MCF 10A (cell line): ENCODE measurements at regions not wholly inside any gene's neighbourhood (a gene's known extent, or its start where the extent isn't known, plus 50 kb on each side); places are given as distances from the start of the nearest gene placed in this dataset.

ENCODE experiments used
- BruUV-seq: library from RNA; stranded (reverse); fragments of 400-500 nt; replicated peaks from 2 replicates; lab custom pipeline; 2021; lab: Mats Ljungman, UMichigan
- CTCF ChIA-PET: fragments of 300-600 bp; sonication (Branson Sonifier 250); formaldehyde crosslinking; extraction: SDS; loops from one replicate; lab custom pipeline; 2021; ENCODE audit warnings: antibody characterized with exemption, inconsistent platforms; lab: Yijun Ruan, JAX
- POLR2A ChIA-PET: fragments of 300-600, 350-650 bp; sonication (Branson Sonifier 250); formaldehyde crosslinking; extraction: SDS; loops from one replicate; lab custom pipeline; 2020; ENCODE audit warnings: antibody characterized with exemption, inconsistent platforms; lab: Yijun Ruan, JAX
- DNase-seq: peaks from one replicate; pipeline ENCODE4 v3.0.0-alpha.2; 2018; ENCODE audit not compliant: unreplicated experiment
- H3K27ac Mint-ChIP-seq: one replicate; pipeline ENCODE4 v1.8.0; 2022; ENCODE audit warnings: mild to moderate bottlenecking, low read depth, mixed read lengths; ENCODE audit not compliant: unreplicated experiment
- H3K27me3 Mint-ChIP-seq: one replicate; pipeline ENCODE4 v1.8.0; 2022; ENCODE audit warnings: mixed read lengths; ENCODE audit not compliant: insufficient read depth, unreplicated experiment
- H3K36me3 Mint-ChIP-seq: one replicate; pipeline ENCODE4 v1.8.0; 2022; ENCODE audit warnings: mild to moderate bottlenecking, moderate library complexity, mixed read lengths; ENCODE audit not compliant: insufficient read depth, unreplicated experiment
- H3K4me1 Mint-ChIP-seq: one replicate; pipeline ENCODE4 v1.8.0; 2022; ENCODE audit warnings: mixed read lengths; ENCODE audit not compliant: insufficient read depth, unreplicated experiment
- H3K4me3 Mint-ChIP-seq: one replicate; pipeline ENCODE4 v1.8.0; 2022; ENCODE audit warnings: mild to moderate bottlenecking, moderate library complexity, mixed read lengths; ENCODE audit not compliant: unreplicated experiment
- H3K9me3 Mint-ChIP-seq: one replicate; pipeline ENCODE4 v1.8.0; 2022; ENCODE audit warnings: mixed read lengths; ENCODE audit not compliant: unreplicated experiment
- CTCF ChIP-seq: fragments of 200-600 bp; IDR thresholded peaks from one replicate; pipeline ENCODE4 v1.8.0; 2022; ENCODE audit warnings: antibody characterized with exemption, mild to moderate bottlenecking; ENCODE audit not compliant: unreplicated experiment
- intact Hi-C: fragments of 100-400 bp; cut with micrococcal nuclease; formaldehyde crosslinking; loops from 2 replicates; pipeline ENCODE4 v1.14.1; 2022

GRCh38 chr14:87233806-87234384 is 759.1 kb downstream of the GALC start:
- no peak overlapping the region for H3K27ac Mint-ChIP-seq
- no peak for TF ChIP-seq CTCF
- no peaks in the 10 kb centered on the region for H3K9me3 Mint-ChIP-seq
- peak; percentile 16 for DNase-seq
- BruUV-seq, result no TSS peak
- ChIA-PET CTCF (interaction anchor here (1.4 kb wide), 1 partner anchor 184 kb away, joined by 3 read pairs; no protein-coding TSS in a partner anchor), POLR2A (interaction anchor here (0.7 to 0.9 kb wide), 2 partner anchors 9 to 51 kb away, joined by 3 to 4 read pairs; no protein-coding TSS in a partner anchor)
- no peak overlapping the region for H3K4me3 Mint-ChIP-seq
- intact Hi-C loops, result no loop called here
- H3K36me3 Mint-ChIP-seq, result no peaks in the 10 kb centered on the region
- H3K4me1 Mint-ChIP-seq, result peaks cover 6% of the 10 kb centered on the region
- H3K27me3 Mint-ChIP-seq, result no peaks in the 10 kb centered on the region

GRCh38 chr14:87233266-87233665 is 759.7 kb downstream of the GALC start:
- peaks cover 6% of the 10 kb centered on the region for H3K4me1 Mint-ChIP-seq
- DNase-seq, result no peak
- intact Hi-C loops, result no loop called here
- no peak for TF ChIP-seq CTCF
- no peaks in the 10 kb centered on the region for H3K9me3 Mint-ChIP-seq
- BruUV-seq, result no TSS peak
- no peaks in the 10 kb centered on the region for H3K27me3 Mint-ChIP-seq
- CTCF ChIA-PET, result interaction anchor here (1.4 kb wide), 1 partner anchor 183 kb away, joined by 3 read pairs; no protein-coding TSS in a partner anchor
- H3K27ac Mint-ChIP-seq, result no peak overlapping the region
- no peak overlapping the region for H3K4me3 Mint-ChIP-seq
- POLR2A ChIA-PET, result interaction anchor here (0.5 kb wide), 1 partner anchor 44 kb away, joined by 3 read pairs; no protein-coding TSS in a partner anchor
- H3K36me3 Mint-ChIP-seq, result no peaks in the 10 kb centered on the region

- intact Hi-C loops, result no loop called here
- Mint-ChIP-seq H3K9me3 (no peaks in the 10 kb centered on the region), H3K4me1 (peaks cover 6% of the 10 kb centered on the region), H3K27me3 (no peaks in the 10 kb centered on the region), H3K36me3 (no peaks in the 10 kb centered on the region), H3K4me3 (no peak overlapping the region), H3K27ac (no peak overlapping the region)
- no TSS peak for BruUV-seq
- no peak for DNase-seq
- TF ChIP-seq CTCF, result no peak
- POLR2A ChIA-PET, result interaction anchor here (0.7 kb wide), 1 partner anchor 538 kb away, joined by 3 read pairs; no protein-coding TSS in a partner anchor
- CTCF ChIA-PET, result interaction anchor here (0.6 kb wide), 1 partner anchor 433 kb away, joined by 4 read pairs; no protein-coding TSS in a partner anchor
Measured at GRCh38 chr14:87231336-87232026, 761.5 kb downstream of the GALC start.

GRCh38 chr14:87230726-87231125 is 762.3 kb downstream of the GALC start:
- no TSS peak for BruUV-seq
- no peaks in the 10 kb centered on the region for H3K36me3 Mint-ChIP-seq
- no peak for DNase-seq
- intact Hi-C loops, result no loop called here
- H3K27me3 Mint-ChIP-seq, result no peaks in the 10 kb centered on the region
- CTCF ChIA-PET, result interaction anchor here (1.2 kb wide), 1 partner anchor 386 kb away, joined by 3 read pairs; no protein-coding TSS in a partner anchor
- H3K4me3 Mint-ChIP-seq, result no peak overlapping the region
- TF ChIP-seq CTCF, result no peak
- H3K9me3 Mint-ChIP-seq, result no peaks in the 10 kb centered on the region
- peaks cover 6% of the 10 kb centered on the region for H3K4me1 Mint-ChIP-seq
- H3K27ac Mint-ChIP-seq, result no peak overlapping the region
- POLR2A ChIA-PET, result no interaction called here
